ENCODE measurements at regions not wholly inside any gene's neighbourhood (a gene's known extent, or its start where the extent isn't known, plus 50 kb on each side); places are given as distances from the start of the nearest gene placed in this dataset.

DNA sequence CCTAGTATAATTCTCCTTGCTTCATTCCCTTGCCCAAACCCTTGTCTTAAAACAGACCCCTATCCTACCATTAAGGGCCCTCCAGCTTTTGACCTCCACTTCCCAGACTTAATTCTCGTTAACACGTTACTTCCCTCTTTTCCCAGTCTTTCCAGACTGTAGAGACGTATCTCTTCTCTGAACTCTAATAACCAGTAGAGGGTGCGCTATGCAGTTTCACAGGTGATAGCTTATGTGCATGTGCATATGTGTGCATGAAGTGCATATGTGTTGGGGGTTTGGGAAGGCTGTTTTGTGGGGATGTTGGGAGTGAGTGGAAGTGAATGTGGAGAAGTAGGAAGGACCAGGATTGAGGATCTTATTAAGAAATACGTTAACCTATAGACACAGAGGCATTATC, 78.1 kb upstream of the CCDC190 start:
- TF ChIP-seq EZH2 (IDR thresholded peaks at IDR 0.05): no peak
- TF ChIP-seq POLR2AphosphoS5 (IDR thresholded peaks at IDR 0.05; ENCODE audit: borderline replicate concordance, low read depth, low read length): no peak
